Stimulated activated naive B cell treated with anti-CD40 and anti-IgM and Interleukin-4, amounts not matched to agents 10 μg/mL and 1 μg/mL and 100 μg/mL, for 72 hours (primary cell): ENCODE measurements at regions not wholly inside any gene's neighbourhood (a gene's known extent, or its start where the extent isn't known, plus 50 kb on each side); places are given as distances from the start of the nearest gene placed in this dataset.
"Not testable (repeated sequence)": the region's sequence is repeated elsewhere in the genome, so short reads cannot be mapped to it uniquely, and the experiment has no call there.

ENCODE experiments used
- ATAC-seq, 2 donors: fragments of 150-1000 bp; cut with Tn5 transposase; replicated peaks; 2 replicates each; pipeline ENCODE4 v1.10.0; 2021; ENCODE audit warnings: moderate library complexity in 1 of 2
- DNase-seq: peaks from one replicate; pipeline ENCODE4 v3.0.0; 2021
- H3K27ac Mint-ChIP-seq: one replicate; pipeline ENCODE4 v1.8.0; 2022; ENCODE audit warnings: mild to moderate bottlenecking, mixed read lengths
- H3K27me3 Mint-ChIP-seq, 2 donors: one replicate each; pipeline ENCODE4 v1.8.0; 2022; ENCODE audit warnings: mixed read lengths in 2 of 2
- H3K36me3 Mint-ChIP-seq, 2 donors: one replicate each; pipeline ENCODE4 v1.8.0; 2022; ENCODE audit warnings: mixed read lengths in 2 of 2, mild to moderate bottlenecking in 1 of 2
- H3K4me1 Mint-ChIP-seq, 2 donors: one replicate each; pipeline ENCODE4 v1.8.0; 2022; ENCODE audit warnings: mixed read lengths in 2 of 2, mild to moderate bottlenecking in 1 of 2
- H3K4me3 Mint-ChIP-seq, 2 donors: one replicate each; pipeline ENCODE4 v1.8.0; 2022; ENCODE audit warnings: mild to moderate bottlenecking in 2 of 2, mixed read lengths in 2 of 2, moderate library complexity in 1 of 2
- H3K9me3 Mint-ChIP-seq, 2 donors: one replicate each; pipeline ENCODE4 v1.8.0; 2022; ENCODE audit warnings: mixed read lengths in 2 of 2, mild to moderate bottlenecking in 1 of 2

DNA sequence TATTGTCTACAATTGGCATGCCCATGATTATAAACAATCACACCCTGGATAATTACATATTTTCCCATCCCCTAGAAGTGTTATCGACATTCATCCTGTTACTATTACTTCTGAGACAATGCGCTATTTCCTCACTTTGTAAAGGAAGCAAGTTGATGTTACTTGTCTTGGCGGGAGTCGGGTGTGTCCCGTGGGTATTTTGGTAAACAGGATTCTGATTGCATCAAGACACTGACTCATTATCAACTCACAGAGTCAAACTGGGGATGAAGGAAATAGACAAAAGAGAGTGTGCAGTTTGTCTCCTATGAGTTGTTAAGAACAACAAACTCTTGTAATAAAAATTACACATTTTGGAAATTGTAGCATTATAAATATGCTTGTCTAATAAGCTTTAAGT, 142.7 kb downstream of the GALR1 start:
- ATAC-seq (no peak), DNase-seq (no peak)
- no peaks in the 10 kb centered on the region for H3K36me3 Mint-ChIP-seq
- H3K4me3 Mint-ChIP-seq, result no peak overlapping the region
- peaks cover 8 to 12% of the 10 kb centered on the region in 2 donors for H3K27me3 Mint-ChIP-seq
- H3K27ac Mint-ChIP-seq, result no peak overlapping the region
- no peaks in the 10 kb centered on the region for H3K4me1 Mint-ChIP-seq
- H3K9me3 Mint-ChIP-seq, result peaks cover 0 to 3% of the 10 kb centered on the region in 2 donors

DNA sequence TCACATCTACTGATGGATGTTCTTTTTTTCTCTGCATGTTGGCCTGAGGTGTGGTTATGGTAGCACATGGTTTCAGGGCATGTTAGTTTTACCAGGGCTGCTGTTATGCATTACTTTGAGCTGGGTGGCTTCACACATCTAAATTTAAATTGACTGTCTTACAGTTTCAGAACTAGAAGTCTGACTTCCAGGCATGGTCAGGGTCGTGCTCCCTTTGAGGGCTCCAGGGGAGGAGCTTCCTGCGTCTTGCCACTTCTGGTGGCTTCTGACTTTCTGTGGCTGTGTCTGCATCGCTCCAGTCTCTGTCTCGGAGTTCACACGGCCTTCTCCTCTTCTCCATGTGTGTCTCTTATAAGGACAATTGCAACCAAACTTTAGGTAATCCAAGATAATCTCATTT, 143.9 kb downstream of the GALR1 start:
- no peak for ATAC-seq
- no peak overlapping the region for H3K27ac Mint-ChIP-seq
- DNase-seq, result no peak
- no peaks in the 10 kb centered on the region for H3K4me1 Mint-ChIP-seq
- H3K27me3 Mint-ChIP-seq, result peaks cover under 1 to 8% of the 10 kb centered on the region in 2 donors
- no peak overlapping the region for H3K4me3 Mint-ChIP-seq
- no peaks in the 10 kb centered on the region for H3K36me3 Mint-ChIP-seq
- H3K9me3 Mint-ChIP-seq, result peaks cover 0 to 3% of the 10 kb centered on the region in 2 donors

DNA sequence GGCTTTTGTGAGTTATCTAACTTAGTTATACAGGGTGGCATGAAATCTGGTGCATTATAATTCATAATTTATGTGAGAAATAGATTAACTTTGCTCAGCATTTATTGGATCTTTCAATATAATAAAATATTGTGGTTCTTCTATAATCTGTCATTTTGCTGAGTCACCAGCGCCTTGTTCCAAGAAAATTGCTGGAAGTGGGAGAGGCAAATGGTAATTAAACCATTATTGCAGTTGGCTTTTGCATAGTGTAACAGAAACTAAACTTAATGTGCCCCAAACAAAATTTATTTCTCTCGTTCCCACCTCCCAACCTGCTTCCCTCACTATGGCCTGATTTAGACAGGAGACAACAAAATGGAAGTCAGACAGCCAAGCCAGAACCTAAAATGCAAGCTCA, 146.3 kb downstream of the GALR1 start:
- no peak for ATAC-seq
- Mint-ChIP-seq H3K27me3 (no peaks in the 10 kb centered on the region), H3K4me3 (no peak overlapping the region), H3K4me1 (no peaks in the 10 kb centered on the region), H3K36me3 (no peaks in the 10 kb centered on the region), H3K27ac (no peak overlapping the region), H3K9me3 (peaks cover 0 to 2% of the 10 kb centered on the region in 2 donors)
- no peak for DNase-seq

DNA sequence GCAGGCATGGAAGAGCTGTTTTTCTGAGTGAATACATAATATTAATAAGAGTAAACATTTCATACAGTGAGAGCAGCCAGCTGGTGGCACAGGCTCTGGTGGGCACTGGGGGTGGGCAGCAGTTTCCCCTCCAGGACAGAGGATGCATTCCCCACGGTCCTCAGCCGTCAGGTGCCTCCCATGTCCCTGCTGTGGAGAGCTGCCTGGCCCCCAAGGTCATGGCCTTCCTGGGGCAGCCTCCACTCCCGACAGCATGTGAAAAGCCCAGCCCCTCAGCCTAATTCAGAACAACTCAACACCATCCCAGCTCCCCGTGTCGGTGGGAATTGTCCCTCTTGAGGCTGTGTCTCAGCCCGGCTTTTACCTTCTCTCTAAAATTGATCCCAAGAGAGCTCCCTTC, 147.4 kb downstream of the GALR1 start:
- no peaks in the 10 kb centered on the region for H3K4me1 Mint-ChIP-seq
- no peaks in the 10 kb centered on the region for H3K27me3 Mint-ChIP-seq
- no peak overlapping the region for H3K4me3 Mint-ChIP-seq
- ATAC-seq (no peak), DNase-seq (no peak)
- peaks cover 0 to 2% of the 10 kb centered on the region in 2 donors for H3K9me3 Mint-ChIP-seq
- H3K27ac Mint-ChIP-seq, result no peak overlapping the region
- H3K36me3 Mint-ChIP-seq, result no peaks in the 10 kb centered on the region

DNA sequence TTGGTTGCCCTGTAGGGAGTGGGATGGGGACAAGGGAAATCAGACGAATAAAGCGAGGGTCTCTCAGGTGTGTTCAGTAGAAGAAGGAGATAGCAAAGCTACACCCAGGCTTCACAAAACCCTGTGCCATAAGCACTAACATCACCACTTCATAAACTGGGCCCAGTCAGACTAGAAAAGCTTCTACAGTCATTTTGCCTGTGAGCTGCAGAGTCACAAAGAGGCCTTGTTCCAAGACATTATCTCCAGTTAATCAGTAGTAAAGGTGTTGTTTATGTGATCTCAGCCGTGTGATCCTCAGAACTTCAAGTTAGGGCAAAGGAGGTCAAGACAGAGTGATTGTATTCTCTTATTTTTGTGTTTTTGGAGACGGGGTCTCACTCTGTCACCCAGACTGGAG, 148.0 kb downstream of the GALR1 start:
- H3K9me3 Mint-ChIP-seq, result no peaks in the 10 kb centered on the region

DNA sequence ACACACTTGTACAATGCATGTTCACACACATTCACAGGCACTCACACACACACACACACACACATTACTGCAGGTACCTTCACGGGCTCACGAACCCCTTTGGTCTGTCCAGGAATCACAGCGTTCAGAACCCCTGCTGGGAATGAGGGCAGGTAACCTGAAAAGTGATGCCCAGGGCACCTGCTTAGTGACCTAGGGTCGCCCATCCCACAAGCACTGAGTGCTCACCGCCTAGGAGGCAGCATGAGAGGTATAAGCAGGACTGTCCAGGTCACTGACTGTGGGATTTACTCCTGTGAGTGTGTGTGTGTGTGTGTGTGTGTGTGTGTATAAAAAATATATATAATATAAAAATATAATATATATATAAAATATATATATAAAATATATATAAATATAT, 150.9 kb downstream of the GALR1 start:
- H3K27me3 Mint-ChIP-seq, result no peaks in the 10 kb centered on the region
- no peak overlapping the region for H3K27ac Mint-ChIP-seq
- no peaks in the 10 kb centered on the region for H3K9me3 Mint-ChIP-seq
- no peaks in the 10 kb centered on the region for H3K4me1 Mint-ChIP-seq
- H3K4me3 Mint-ChIP-seq, result no peak overlapping the region
- no peak for ATAC-seq
- no peaks in the 10 kb centered on the region for H3K36me3 Mint-ChIP-seq
- DNase-seq, result no peak

More for the DNA sequence above, 148.0 kb downstream of the GALR1 start:
- Mint-ChIP-seq H3K27me3 (no peaks in the 10 kb centered on the region), H3K4me3 (no peak overlapping the region), H3K4me1 (no peaks in the 10 kb centered on the region), H3K36me3 (no peaks in the 10 kb centered on the region), H3K27ac (no peak overlapping the region)
- DNase-seq, result no peak
- ATAC-seq, result no peak

DNA sequence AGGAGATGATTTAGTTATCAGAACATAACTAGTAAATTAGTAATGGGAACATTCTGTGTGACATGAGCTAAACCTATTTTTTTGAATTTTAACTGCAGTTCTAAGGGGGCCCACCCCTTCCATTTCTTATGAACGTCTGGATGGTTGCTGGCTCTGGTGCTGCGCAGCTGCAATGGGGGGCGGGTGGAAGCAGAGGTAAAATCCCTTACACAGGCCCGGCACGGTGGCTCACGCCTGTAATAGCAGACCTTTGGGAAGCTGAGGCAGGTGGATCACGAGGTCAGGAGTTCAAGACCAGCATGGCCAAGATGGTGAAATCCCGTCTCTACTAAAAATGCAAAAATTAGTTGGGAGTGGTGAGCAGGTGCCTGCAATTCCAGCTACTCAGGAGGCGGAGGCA, 151.5 kb downstream of the GALR1 start:
- Mint-ChIP-seq H3K27ac (no peak overlapping the region), H3K27me3 (no peaks in the 10 kb centered on the region), H3K4me1 (no peaks in the 10 kb centered on the region), H3K4me3 (no peak overlapping the region), H3K9me3 (no peaks in the 10 kb centered on the region), H3K36me3 (no peaks in the 10 kb centered on the region)
- DNase-seq, result no peak
- ATAC-seq, result no peak

DNA sequence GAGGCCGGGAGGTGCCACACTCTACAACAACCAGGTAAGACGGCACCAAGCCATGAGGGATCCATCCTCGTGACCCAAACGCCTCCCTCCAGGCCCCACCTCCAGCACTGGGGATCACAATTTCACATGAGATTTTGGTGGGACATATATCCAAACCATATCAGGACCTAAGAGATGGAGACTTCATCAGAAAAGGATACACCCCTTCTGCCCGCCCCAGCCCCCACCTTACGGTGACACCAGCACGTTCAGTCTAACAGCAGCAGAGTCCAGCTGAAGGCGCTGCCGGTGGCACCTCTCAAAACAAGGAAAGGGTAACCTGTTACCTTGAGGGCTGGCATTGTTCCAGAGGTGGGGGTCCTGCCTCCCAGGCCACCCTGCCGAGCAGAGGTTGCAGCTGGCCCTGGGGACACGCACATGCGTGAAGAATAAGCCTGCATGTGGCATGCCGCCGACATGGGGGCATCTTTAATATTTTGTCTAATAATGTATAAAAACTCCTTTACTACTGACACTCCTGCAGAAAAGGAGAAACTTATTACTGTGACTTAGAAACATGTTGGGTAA, 154.4 kb downstream of the GALR1 start:
- ATAC-seq (no peak), DNase-seq (no peak)
- Mint-ChIP-seq H3K4me1 (no peaks in the 10 kb centered on the region), H3K27ac (no peak overlapping the region), H3K36me3 (no peaks in the 10 kb centered on the region), H3K4me3 (no peak overlapping the region), H3K9me3 (no peaks in the 10 kb centered on the region), H3K27me3 (no peaks in the 10 kb centered on the region)

DNA sequence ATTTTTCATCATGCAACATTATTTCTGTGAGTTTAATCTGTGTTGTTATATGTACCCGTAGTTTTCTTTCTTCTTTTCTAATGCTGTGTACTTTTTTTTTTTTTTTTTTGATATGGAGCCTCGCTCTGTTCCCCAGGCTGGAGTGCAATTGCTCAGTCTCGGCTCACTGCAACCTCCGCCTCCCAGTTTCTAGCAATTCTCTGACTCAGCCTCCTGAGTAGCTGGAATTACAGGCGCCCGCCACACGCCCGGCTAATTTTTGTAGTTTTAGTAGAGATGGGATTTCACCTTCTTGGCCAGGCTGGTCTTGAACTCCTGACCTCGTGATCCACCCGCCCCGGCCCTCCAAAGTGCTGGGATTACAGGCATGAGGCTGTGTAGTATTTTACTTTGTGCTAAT, 155.4 kb downstream of the GALR1 start:
- Mint-ChIP-seq H3K36me3 (no peaks in the 10 kb centered on the region), H3K27me3 (peaks cover 0 to 4% of the 10 kb centered on the region in 2 donors), H3K4me3 (no peak overlapping the region), H3K9me3 (no peaks in the 10 kb centered on the region), H3K27ac (no peak overlapping the region), H3K4me1 (no peaks in the 10 kb centered on the region)
- DNase-seq (no peak), ATAC-seq (no peak)

DNA sequence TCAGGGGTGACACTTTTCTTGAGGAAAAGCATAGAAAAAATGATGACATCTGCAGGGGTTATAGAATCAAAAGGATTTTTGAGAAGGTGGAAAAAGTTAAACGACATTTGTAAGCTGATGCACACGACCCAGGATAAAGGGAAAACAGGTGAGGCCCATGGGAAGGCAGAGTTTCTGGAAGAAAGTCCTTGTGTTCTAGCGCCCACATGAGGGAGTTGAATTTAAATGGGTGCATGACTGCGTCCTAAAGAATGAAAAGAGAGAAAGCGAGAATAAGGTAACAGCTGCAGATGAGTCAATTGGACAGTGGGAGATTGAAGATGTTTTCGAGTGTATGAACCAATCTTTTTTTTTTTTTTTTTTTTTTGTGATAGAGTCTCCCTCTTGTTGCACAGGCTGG, 158.1 kb downstream of the GALR1 start:
- Mint-ChIP-seq H3K36me3 (no peaks in the 10 kb centered on the region), H3K9me3 (no peaks in the 10 kb centered on the region), H3K27me3 (peaks cover 0 to 4% of the 10 kb centered on the region in 2 donors), H3K4me3 (no peak overlapping the region), H3K27ac (no peak overlapping the region), H3K4me1 (no peaks in the 10 kb centered on the region)
- DNase-seq, result no peak
- ATAC-seq, result no peak

DNA sequence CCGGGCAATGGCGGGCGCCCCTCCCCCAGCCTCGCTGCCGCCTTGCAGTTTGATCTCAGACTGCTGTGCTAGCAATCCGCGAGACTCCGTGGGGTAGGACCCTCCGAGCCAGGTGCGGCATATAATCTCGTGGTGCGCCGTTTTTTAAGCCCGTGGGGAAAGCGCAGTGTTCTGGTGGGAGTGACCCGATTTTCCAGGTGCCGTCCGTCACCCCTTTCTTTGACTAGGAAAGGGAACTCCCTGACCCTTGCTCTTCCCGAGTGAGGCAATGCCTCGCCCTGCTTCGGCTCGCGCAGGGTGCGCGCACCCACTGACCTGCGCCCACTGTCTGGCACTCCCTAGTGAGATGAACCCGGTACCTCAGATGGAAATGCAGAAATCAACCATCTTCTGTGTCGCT, 171.9 kb downstream of the GALR1 start:
- not testable (repeated sequence) for H3K4me3 Mint-ChIP-seq, H3K4me1 Mint-ChIP-seq, H3K27ac Mint-ChIP-seq, H3K9me3 Mint-ChIP-seq, ATAC-seq, H3K36me3 Mint-ChIP-seq, DNase-seq, H3K27me3 Mint-ChIP-seq

DNA sequence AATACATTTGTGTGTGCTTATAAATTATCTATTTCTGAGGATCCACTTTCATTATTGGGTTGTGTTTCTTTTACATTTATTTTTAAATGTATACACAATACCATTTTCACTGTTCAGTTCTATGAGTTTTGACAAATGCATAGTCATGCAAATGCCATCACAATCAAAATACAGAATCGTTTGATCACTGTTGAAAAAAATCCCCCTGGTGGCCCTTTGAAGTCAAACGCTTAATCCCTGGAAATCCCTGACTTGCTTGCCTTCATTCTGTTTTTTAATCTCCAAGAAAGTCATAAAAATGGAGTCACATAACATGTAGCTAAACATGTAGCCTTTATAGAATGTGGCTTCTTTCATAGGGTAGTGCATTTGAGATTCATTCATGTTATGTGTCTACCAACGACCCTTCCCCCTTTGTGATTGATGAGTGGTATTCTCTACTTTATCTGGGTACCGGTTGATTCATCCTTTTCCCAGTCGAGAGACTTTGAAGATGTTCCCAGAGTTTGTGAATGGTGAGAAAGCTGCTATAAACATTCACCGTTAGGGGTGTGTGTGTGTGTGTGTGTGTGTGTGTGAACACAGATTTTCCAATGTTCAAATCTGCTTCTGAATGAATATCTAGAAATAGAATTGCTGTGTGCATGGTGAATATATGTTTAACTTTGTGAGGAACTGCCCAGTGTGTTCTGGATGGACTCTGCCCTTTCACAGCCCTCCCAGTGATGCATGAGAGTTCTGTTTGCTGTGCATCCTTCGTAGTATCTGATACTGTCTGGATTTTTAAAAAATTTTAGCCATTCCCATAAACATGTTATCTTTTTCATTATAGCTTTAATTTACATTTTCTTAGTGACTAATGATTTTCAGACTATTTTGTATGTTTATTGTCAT, 173.6 kb downstream of the GALR1 start:
- no peak overlapping the region for H3K27ac Mint-ChIP-seq
- peaks cover 2 to 4% of the 10 kb centered on the region in 2 donors for H3K9me3 Mint-ChIP-seq
- no peak overlapping the region for H3K4me3 Mint-ChIP-seq
- no peaks in the 10 kb centered on the region for H3K4me1 Mint-ChIP-seq
- no peaks in the 10 kb centered on the region for H3K27me3 Mint-ChIP-seq
- H3K36me3 Mint-ChIP-seq, result no peaks in the 10 kb centered on the region
- no peak for DNase-seq
- no peak for ATAC-seq

DNA sequence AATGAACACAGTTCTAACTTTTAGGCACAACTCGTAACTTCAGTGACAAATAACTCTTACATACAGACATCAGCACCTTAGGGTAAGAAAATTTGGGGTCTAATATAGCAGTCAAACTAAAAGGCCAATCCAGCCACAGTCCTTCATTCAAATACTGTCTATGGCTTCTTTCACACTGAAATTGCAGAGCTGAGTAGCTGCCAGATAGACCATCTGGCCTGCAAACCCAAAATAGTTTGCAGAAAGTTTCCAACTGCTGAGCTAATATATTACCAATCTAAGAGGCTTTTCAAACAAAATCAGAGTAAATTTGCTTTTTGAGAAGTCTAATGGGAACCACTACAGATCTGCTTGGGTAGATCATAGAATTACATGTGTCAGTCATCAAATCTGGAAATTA, 183.4 kb downstream of the GALR1 start:
- Mint-ChIP-seq H3K27me3 (peaks cover 13 to 16% of the 10 kb centered on the region in 2 donors), H3K4me1 (no peaks in the 10 kb centered on the region), H3K9me3 (peaks cover 0 to 3% of the 10 kb centered on the region in 2 donors), H3K27ac (no peak overlapping the region), H3K4me3 (no peak overlapping the region), H3K36me3 (peaks cover 0 to 2% of the 10 kb centered on the region in 2 donors)
- ATAC-seq (no peak), DNase-seq (no peak)

DNA sequence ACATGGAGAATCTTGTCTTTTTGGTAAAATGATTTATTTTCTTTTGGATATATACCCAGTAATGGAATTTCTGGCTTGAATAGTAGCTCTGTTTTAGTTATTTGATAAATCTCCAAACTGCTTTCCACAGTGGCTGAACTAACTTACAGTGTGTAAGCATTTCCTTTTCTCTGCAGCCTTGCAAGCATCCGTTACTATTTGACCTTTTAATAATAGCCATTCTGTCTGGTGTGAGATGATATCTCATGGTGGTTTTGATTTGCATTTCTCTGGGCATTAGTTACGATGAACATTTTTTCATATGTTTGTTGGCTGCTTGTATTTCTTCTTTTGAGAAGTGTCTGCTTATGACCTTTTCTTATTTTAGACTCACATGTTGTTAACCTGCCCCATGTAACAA, 190.2 kb downstream of the GALR1 start:
- no peak for DNase-seq
- no peak for ATAC-seq
- peaks cover 20 to 21% of the 10 kb centered on the region in 2 donors for H3K27me3 Mint-ChIP-seq
- H3K4me3 Mint-ChIP-seq, result no peak overlapping the region
- no peak overlapping the region for H3K27ac Mint-ChIP-seq
- peaks cover 0 to 5% of the 10 kb centered on the region in 2 donors for H3K9me3 Mint-ChIP-seq
- no peaks in the 10 kb centered on the region for H3K4me1 Mint-ChIP-seq
- no peaks in the 10 kb centered on the region for H3K36me3 Mint-ChIP-seq

DNA sequence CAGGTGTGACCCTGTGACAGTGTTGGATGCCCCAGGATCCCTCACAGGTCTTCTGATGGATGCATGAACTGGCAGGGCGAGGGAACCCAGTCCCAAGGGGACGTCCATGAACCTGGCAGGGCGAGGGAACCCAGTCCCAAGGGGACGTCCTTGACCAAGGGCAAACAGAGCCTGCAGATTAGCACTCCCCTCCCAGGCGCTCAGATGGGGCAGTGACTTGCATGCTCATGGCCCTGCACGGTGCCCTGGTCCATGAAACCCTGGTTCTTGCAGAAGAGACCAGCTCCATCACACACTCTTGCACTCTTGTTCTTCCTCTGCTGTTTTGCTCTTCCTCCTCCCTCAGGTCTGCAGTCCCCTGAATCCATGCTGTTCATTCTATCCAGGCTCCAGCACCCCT, 192.7 kb downstream of the GALR1 start:
- Mint-ChIP-seq H3K36me3 (no peaks in the 10 kb centered on the region), H3K27me3 (peaks cover 20 to 21% of the 10 kb centered on the region in 2 donors), H3K9me3 (peaks cover 0 to 5% of the 10 kb centered on the region in 2 donors), H3K27ac (no peak overlapping the region), H3K4me1 (no peaks in the 10 kb centered on the region), H3K4me3 (no peak overlapping the region)
- ATAC-seq (no peak), DNase-seq (no peak)
